ENCODE measurements at regions not wholly inside any gene's neighbourhood (a gene's known extent, or its start where the extent isn't known, plus 50 kb on each side); places are given as distances from the start of the nearest gene placed in this dataset.
"Not testable (repeated sequence)": the region's sequence is repeated elsewhere in the genome, so short reads cannot be mapped to it uniquely, and the experiment has no call there.

DNA sequence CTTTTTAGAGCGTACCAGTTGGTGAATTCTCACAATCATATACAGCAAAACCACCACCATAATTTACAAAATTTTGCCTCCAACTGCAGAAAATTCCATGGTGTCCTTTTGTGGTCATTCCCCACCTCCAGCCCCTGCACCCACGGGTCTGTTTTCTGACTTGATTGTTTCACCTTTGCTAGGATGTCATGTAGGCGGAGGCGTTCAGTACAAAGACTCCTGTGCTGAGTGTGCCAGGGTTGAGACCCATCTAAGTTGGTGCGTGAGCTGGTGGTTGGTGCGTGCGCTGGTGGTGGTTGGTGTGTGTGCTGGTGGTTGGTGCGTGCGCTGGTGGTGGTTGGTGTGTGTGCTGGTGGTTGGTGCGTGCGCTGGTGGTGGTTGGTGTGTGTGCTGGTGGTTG lies 162.0 kb upstream of the GSE1 start:
- Mint-ChIP-seq H3K4me1 (peaks cover 27 to 77% (median 59%) of the 10 kb centered on the region in 4 donors), H3K27ac (peak overlapping the region; percentile 20 to 86 (median 78)), H3K4me3 (peak overlapping the region in 8 of 10 donors; percentile 5 to 73 (median 54))
- DNase-seq = peak in 2 of 10 donors; percentile 23 to 36
- H3K27me3 Mint-ChIP-seq, H3K36me3 Mint-ChIP-seq, H3K9me3 Mint-ChIP-seq: not testable (repeated sequence)
- POLR2A ChIA-PET = interaction anchor here (0.6 to 6.5 kb wide), 7 partner anchors 10 to 162 kb away, joined by 3 to 87 read pairs (median 10); partner anchors contain the start of gene GSE1
- peak in 1 of 2 donors; percentile 11 for ATAC-seq

DNA sequence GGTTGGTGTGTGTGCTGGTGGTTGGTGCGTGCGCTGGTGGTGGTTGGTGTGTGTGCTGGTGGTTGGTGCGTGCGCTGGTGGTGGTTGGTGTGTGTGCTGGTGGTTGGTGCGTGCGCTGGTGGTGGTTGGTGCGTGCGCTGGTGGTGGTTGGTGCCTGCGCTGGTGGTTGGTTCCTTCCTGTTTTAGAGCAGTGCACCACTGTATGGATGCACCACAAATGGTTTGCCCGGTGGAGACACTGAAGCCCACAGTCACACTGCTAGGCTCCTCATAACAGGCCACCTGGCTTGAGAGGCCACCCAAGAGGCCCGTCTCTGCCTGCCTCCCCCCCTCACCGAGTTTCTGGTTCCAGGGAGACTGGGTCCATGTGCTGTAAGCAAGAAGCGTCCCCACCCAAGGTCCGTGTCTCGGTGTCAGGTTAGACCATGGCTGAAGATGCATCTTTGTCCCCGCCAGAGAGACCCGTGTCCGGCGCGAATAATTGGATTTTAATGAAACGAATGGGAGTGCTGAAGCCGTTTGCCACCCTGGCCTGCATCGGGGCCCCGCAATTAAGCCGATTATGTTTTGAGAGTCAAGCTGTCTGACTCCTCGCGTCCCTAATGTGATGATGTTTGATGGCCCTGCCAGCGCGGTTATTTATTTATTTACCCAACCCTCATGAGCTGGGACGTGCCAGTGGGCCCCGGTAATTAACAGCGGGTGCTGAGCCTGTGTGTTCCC lies 161.3 kb upstream of the GSE1 start:
- Mint-ChIP-seq H3K4me3 (peak overlapping the region in 6 of 10 donors; percentile 42 to 68 (median 53)), H3K27ac (peak overlapping the region in 9 of 10 donors; percentile 26 to 86 (median 67)), H3K27me3 (peaks cover 0 to 2% (median 0%) of the 10 kb centered on the region in 5 donors), H3K9me3 (no peaks in the 10 kb centered on the region), H3K36me3 (no peaks in the 10 kb centered on the region), H3K4me1 (peaks cover 26 to 70% (median 57%) of the 10 kb centered on the region in 4 donors)
- POLR2A ChIA-PET = interaction anchor here (1.0 to 2.4 kb wide), 3 partner anchors 10 to 105 kb away, joined by 4 to 10 read pairs (median 10); no protein-coding TSS in a partner anchor
- peak in 1 of 2 donors; percentile 26 for ATAC-seq
- peak in 2 of 10 donors; percentile 19 to 27 for DNase-seq

DNA sequence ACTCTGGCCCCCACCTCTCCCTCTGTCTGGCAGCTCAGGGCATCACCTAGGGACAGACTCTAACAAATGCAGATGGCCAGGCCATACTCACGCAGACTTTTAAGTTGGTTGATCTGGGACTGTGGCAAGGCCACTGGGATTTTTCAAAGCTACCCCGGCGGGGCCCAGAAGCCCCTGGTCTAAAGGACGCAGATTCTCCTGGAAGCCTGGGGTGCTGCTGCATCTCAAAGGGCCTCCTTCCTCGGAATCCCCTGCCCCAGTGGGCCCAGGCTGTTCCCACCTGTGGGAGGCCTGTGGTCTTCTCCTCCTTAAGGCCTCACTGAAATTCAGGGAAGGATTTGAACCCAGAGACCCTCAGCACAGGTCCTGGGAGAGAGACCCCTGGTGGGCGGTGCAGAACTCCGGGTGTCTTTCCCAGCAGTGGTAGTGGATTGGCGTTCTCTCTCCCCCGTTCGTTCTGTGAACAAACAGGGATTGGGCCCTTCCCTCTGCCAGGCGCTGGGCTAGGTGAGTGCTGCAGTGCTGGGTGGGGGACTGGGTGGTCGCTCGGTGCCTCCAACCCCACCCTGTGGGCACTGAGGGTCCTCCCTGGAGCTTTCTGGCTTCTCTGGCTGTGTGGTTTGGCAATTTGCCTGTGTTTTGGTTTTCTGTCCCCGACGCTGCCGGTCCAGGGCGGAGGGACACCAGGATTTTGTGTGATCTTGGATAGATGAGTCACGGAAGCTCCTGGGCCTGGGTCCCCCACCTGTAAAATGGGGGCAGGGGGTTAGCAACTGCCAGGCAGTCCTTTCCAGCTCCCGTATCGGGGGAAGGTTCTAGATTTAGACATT lies 160.5 kb upstream of the GSE1 start:
- no peaks in the 10 kb centered on the region for H3K9me3 Mint-ChIP-seq
- H3K4me3 Mint-ChIP-seq = peak overlapping the region in 6 of 10 donors; percentile 14 to 68 (median 48)
- peak overlapping the region in 5 of 10 donors; percentile 34 to 89 (median 71) for H3K27ac Mint-ChIP-seq
- no peaks in the 10 kb centered on the region for H3K36me3 Mint-ChIP-seq
- DNase-seq (no peak), ATAC-seq (no peak)
- POLR2A ChIA-PET = interaction anchor here (0.9 to 2.4 kb wide), 7 partner anchors 8 to 158 kb away, joined by 3 to 10 read pairs (median 3); no protein-coding TSS in a partner anchor
- H3K4me1 Mint-ChIP-seq = peaks cover 23 to 62% (median 50%) of the 10 kb centered on the region in 4 donors
- peaks cover 0 to 2% (median 0%) of the 10 kb centered on the region in 5 donors for H3K27me3 Mint-ChIP-seq

DNA sequence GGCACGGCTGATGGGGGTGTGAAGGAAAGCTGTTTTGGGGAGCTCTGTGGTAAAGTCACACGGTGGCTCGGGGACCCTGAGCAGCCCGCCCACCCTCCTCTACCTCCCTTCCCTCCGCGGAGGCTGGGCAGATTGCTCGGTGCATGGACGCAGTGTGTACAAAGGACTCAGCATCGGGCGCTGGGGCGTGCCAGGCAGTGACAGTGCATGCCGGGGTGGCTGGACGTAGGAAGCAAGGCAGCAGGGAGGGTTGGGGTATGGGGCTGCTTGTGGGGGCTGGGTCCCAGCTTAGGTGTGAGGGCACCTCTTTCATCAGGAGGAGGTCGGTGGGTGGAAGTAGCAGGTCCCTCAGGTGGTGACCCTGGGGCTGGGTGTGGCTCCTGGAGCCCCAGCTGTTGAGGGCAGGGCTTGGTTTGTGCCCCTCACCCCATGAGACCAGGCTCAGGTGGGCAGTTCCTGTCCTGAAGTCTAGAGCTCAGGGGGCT lies 159.9 kb upstream of the GSE1 start:
- no peak for ATAC-seq
- no peak for DNase-seq
- Mint-ChIP-seq H3K9me3 (no peaks in the 10 kb centered on the region), H3K27ac (peak overlapping the region in 6 of 10 donors; percentile 29 to 89 (median 43)), H3K27me3 (peaks cover 0 to 2% (median 0%) of the 10 kb centered on the region in 5 donors), H3K36me3 (no peaks in the 10 kb centered on the region), H3K4me3 (peak overlapping the region in 3 of 10 donors; percentile 14 to 59 (median 38)), H3K4me1 (peaks cover 17 to 56% (median 44%) of the 10 kb centered on the region in 4 donors)
- POLR2A ChIA-PET = interaction anchor here (0.9 to 2.4 kb wide), 6 partner anchors 8 to 157 kb away, joined by 3 to 10 read pairs (median 3); no protein-coding TSS in a partner anchor

DNA sequence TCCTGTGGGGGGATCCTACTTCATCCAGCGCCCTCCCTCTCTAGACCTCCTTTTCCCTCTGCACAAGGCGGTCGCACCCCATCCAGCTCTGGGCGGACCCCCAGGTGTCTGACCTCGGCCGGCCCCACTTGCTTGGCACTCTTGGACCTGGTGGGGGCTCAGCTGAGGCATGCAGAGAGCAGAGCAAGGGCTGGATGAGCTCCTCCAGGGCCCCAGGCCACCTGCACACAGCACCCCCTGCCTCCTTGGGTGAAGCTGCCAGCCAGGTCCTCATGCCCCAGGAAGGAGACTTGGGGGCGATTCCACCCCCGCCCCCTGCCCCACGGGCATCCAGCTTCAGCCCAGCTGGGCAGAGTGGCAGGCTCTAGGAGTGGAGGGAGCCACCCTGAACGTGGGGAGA lies 159.4 kb upstream of the GSE1 start:
- Mint-ChIP-seq H3K4me1 (peaks cover 14 to 51% (median 40%) of the 10 kb centered on the region in 4 donors), H3K27ac (peak overlapping the region in 2 of 10 donors; percentile 29), H3K27me3 (peaks cover 0 to 2% (median 0%) of the 10 kb centered on the region in 5 donors), H3K36me3 (no peaks in the 10 kb centered on the region), H3K9me3 (no peaks in the 10 kb centered on the region), H3K4me3 (peak overlapping the region in 1 of 10 donors; percentile 38)
- POLR2A ChIA-PET = interaction anchor here (0.9 to 2.4 kb wide), 6 partner anchors 8 to 157 kb away, joined by 3 to 10 read pairs (median 3); no protein-coding TSS in a partner anchor
- DNase-seq = no peak
- no peak for ATAC-seq

DNA sequence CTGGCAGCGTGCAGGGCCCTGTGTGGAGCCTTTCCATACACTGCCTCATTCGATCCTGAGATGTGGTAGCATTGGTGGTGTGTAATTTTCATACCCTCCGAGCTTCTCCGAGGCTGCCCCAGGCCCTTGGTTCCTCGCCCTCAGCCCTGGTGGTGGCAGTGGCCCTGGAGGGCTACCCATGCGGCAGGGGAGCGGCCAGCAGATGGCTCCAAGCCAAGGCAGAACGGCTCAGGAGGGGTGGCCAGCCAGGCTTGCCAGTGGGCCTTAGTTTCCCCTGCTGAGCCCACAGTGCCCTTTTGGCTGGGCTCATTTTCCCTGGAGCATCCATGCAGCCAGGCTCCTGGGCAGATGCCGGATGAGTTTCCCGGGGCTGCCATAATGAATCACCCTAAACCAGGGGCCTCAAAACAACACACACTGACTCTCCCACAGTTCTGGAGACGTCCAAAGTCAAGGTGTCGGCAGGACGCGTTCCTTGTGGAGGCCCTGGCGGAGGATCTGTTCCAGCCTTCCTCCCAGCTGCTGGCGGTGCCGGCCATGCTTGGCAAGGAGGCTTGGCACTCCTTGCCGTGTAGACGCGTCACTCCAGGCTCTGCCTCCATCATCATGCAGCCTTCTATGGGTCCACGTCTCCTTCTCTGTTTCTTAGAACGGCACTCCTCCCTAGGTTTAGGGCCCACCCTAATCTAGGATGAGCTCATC lies 158.8 kb upstream of the GSE1 start:
- no peak overlapping the region for H3K4me3 Mint-ChIP-seq
- ATAC-seq (no peak), DNase-seq (no peak)
- no peaks in the 10 kb centered on the region for H3K9me3 Mint-ChIP-seq
- POLR2A ChIA-PET = interaction anchor here (0.7 to 2.4 kb wide), 4 partner anchors 8 to 466 kb away, joined by 3 to 10 read pairs (median 4); no protein-coding TSS in a partner anchor
- peaks cover 10 to 46% (median 34%) of the 10 kb centered on the region in 4 donors for H3K4me1 Mint-ChIP-seq
- H3K27me3 Mint-ChIP-seq = peaks cover 0 to 2% (median 0%) of the 10 kb centered on the region in 5 donors
- H3K27ac Mint-ChIP-seq = peak overlapping the region in 3 of 10 donors; percentile 3 to 80 (median 43)
- no peaks in the 10 kb centered on the region for H3K36me3 Mint-ChIP-seq

DNA sequence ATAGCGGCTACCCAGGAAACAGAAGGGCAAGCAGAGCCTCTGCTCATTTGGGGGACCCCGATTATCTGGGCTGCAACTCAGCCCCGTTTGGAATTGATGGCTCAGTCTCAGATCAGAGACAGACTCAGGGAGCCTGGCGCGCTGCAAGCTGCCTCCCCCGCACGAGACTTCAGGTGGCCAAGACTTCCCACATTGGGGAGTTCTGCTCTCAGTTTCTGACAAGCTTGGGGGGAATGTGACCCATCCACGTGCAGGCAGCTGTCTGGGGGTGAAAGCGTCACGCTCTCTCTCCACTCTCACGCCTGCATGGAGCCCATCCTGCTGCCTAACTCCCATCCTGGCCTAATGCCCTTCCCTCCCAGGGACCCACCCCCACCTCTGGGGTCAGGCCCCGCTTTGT lies 157.6 kb upstream of the GSE1 start:
- Mint-ChIP-seq H3K27me3 (peaks cover 0 to 3% (median 0%) of the 10 kb centered on the region in 5 donors), H3K27ac (peak overlapping the region in 4 of 10 donors; percentile 15 to 80 (median 49)), H3K4me3 (no peak overlapping the region), H3K9me3 (no peaks in the 10 kb centered on the region), H3K36me3 (no peaks in the 10 kb centered on the region), H3K4me1 (peaks cover 10 to 39% (median 27%) of the 10 kb centered on the region in 4 donors)
- DNase-seq (no peak), ATAC-seq (no peak)
- POLR2A ChIA-PET = interaction anchor here (0.7 kb wide), 1 partner anchor 196 kb away, joined by 5 read pairs; no protein-coding TSS in a partner anchor

DNA sequence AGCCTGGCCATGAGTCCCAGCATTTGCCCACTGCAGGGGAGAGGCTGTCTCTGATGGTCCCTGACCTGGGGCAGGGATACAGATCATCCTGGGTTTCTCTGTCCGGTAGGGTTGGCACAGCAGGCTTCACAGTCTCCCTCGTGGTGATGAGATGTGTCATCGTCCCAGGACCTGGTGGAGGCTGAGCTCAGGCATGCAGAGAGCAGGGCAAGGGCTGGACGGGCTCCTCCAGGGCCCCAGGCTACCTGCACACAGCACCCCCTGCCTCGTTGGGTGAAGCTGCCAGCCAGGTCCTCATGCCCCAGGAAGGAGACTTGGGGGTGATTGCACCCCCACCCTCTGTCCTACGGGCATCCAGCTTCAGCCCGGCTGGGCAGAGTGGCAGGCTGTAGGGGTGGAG lies 155.8 kb upstream of the GSE1 start:
- ATAC-seq (no peak), DNase-seq (no peak)
- Mint-ChIP-seq H3K27ac (no peak overlapping the region), H3K27me3 (peaks cover 0 to 8% (median 2%) of the 10 kb centered on the region in 5 donors), H3K4me1 (peaks cover 8 to 36% (median 28%) of the 10 kb centered on the region in 4 donors), H3K36me3 (no peaks in the 10 kb centered on the region), H3K9me3 (no peaks in the 10 kb centered on the region), H3K4me3 (no peak overlapping the region)
- POLR2A ChIA-PET = interaction anchor here (0.9 to 9.6 kb wide), 3 partner anchors 10 to 95 kb away, joined by 3 to 74 read pairs (median 5); no protein-coding TSS in a partner anchor

DNA sequence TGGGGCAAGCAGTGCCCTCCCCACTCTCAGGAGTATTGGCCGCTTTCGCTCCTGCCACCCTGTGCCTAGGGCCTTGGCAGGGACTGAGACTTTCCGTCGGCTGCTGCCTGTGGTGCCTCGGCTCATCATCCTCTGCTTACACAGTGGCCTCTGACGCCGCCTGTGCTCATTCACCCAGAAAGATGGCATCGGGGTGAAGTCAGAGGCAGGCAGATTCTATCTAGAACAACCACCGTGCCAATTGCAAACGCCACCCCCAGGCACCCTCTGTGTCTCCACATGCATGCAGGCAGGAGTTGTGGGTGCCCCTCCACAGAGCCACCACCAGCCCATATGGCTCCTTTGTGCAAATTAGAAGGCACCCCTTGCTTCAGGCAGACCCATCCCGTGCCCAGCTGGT lies 154.2 kb upstream of the GSE1 start:
- no peaks in the 10 kb centered on the region for H3K36me3 Mint-ChIP-seq
- POLR2A ChIA-PET = interaction anchor here (9.6 kb wide), 1 partner anchor 12 kb away, joined by 74 read pairs; no protein-coding TSS in a partner anchor
- H3K4me1 Mint-ChIP-seq = peaks cover 7 to 25% (median 21%) of the 10 kb centered on the region in 4 donors
- no peak overlapping the region for H3K4me3 Mint-ChIP-seq
- H3K27me3 Mint-ChIP-seq = peaks cover 0 to 9% (median 3%) of the 10 kb centered on the region in 5 donors
- DNase-seq (no peak), ATAC-seq (no peak)
- H3K9me3 Mint-ChIP-seq = no peaks in the 10 kb centered on the region
- H3K27ac Mint-ChIP-seq = peak overlapping the region in 1 of 10 donors; percentile 59

DNA sequence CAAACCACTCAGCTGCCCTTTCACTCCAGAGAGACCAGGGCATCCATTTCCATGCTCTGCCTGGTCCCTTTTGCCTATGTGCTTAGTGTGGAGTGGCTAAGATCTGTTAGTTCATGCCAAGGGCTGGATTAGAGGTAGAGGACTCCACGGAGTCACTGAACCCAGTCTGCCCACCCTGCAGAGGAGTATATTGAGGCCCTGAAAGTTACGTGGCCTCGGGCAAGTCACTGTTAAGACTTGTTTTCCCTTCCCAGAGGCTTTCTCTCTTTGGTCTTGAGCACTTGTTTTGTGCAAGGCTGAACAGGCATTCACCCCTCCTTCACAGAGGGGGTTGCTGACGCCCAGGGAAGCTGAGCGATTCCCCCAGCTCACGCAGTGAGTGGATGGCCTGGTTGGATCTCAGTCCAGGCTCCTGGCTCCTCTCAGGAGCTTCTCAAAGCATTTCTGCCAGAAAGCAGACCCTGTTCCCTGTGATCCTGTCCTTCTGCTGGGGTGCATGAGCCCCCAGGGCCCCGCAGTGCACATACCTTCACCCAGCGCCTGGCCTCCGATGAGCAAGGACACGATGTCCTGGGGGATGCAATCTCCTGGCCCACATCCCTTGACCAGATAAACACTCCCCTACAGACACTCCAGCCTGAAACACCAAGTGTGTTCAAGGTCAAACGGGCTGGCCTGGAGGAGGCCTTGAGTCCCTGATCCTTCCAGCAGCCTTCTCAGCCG lies 153.4 kb upstream of the GSE1 start:
- no peak for ATAC-seq
- Mint-ChIP-seq H3K9me3 (no peaks in the 10 kb centered on the region), H3K27me3 (peaks cover 0 to 12% (median 3%) of the 10 kb centered on the region in 5 donors), H3K4me3 (peak overlapping the region in 1 of 10 donors; percentile 49), H3K36me3 (no peaks in the 10 kb centered on the region), H3K4me1 (peaks cover 7 to 22% (median 19%) of the 10 kb centered on the region in 4 donors), H3K27ac (peak overlapping the region in 1 of 10 donors; percentile 59)
- POLR2A ChIA-PET = interaction anchor here (9.6 kb wide), 1 partner anchor 12 kb away, joined by 74 read pairs; no protein-coding TSS in a partner anchor
- DNase-seq = no peak
